Nephron progenitor cell (in vitro differentiated cells): ENCODE measurements at regions not wholly inside any gene's neighbourhood (a gene's known extent, or its start where the extent isn't known, plus 50 kb on each side); places are given as distances from the start of the nearest gene placed in this dataset.

Experiments
- DNase-seq: peaks from one replicate; pipeline ENCODE4 v3.0.0; 2021
- H3K27ac Mint-ChIP-seq: 2 replicates; pipeline ENCODE4 v1.8.0; 2021; ENCODE audit warnings: mild to moderate bottlenecking, moderate library complexity, mixed read lengths
- H3K27me3 Mint-ChIP-seq: 2 replicates; pipeline ENCODE4 v1.8.0; 2021; ENCODE audit warnings: mild to moderate bottlenecking, low read depth, mixed read lengths; ENCODE audit not compliant: poor library complexity
- H3K36me3 Mint-ChIP-seq: 2 replicates; pipeline ENCODE4 v1.8.0; 2021; ENCODE audit warnings: low read depth, mixed read lengths
- H3K4me1 Mint-ChIP-seq: 2 replicates; pipeline ENCODE4 v1.8.0; 2021; ENCODE audit warnings: mixed read lengths
- H3K4me3 Mint-ChIP-seq: 2 replicates; pipeline ENCODE4 v1.8.0; 2021; ENCODE audit warnings: mild to moderate bottlenecking, moderate library complexity, mixed read lengths
- H3K9me3 Mint-ChIP-seq: 2 replicates; pipeline ENCODE4 v1.8.0; 2021; ENCODE audit warnings: mild to moderate bottlenecking, moderate library complexity, mixed read lengths
- TF ChIP-seq, protein P1 (sequence below): fragments of 200-600 bp; sonication (generic); IDR thresholded peaks from 2 replicates; pipeline ENCODE4 v1.5.0; 2021; ENCODE audit warnings: antibody characterized with exemption

DNA sequence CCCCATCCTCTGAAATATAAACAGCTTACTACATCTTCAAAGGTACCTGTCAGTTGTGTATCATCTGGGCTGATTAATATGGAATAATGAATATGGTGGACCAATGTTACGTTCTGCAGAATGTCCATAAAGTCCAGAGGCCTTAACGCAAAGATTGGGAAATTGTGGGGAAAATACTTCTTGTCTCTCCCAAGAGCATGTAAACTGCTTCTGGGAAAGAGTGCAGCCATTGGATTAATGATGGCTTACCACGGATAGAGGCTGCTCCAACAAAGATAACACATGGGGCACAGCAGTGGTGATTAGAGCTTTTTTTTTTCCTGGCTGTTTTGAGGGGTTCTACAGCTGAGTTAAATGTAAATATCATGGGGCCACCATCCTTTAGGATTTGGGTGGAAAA lies 340.4 kb upstream of the AKR1E2 start:
- TF ChIP-seq, protein P1, sequence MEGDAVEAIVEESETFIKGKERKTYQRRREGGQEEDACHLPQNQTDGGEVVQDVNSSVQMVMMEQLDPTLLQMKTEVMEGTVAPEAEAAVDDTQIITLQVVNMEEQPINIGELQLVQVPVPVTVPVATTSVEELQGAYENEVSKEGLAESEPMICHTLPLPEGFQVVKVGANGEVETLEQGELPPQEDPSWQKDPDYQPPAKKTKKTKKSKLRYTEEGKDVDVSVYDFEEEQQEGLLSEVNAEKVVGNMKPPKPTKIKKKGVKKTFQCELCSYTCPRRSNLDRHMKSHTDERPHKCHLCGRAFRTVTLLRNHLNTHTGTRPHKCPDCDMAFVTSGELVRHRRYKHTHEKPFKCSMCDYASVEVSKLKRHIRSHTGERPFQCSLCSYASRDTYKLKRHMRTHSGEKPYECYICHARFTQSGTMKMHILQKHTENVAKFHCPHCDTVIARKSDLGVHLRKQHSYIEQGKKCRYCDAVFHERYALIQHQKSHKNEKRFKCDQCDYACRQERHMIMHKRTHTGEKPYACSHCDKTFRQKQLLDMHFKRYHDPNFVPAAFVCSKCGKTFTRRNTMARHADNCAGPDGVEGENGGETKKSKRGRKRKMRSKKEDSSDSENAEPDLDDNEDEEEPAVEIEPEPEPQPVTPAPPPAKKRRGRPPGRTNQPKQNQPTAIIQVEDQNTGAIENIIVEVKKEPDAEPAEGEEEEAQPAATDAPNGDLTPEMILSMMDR = no peak
- Mint-ChIP-seq H3K27me3 (no peaks in the 10 kb centered on the region), H3K36me3 (no peaks in the 10 kb centered on the region), H3K4me3 (no peak overlapping the region), H3K9me3 (no peaks in the 10 kb centered on the region), H3K27ac (no peak overlapping the region), H3K4me1 (no peaks in the 10 kb centered on the region)
- no peak for DNase-seq

DNA sequence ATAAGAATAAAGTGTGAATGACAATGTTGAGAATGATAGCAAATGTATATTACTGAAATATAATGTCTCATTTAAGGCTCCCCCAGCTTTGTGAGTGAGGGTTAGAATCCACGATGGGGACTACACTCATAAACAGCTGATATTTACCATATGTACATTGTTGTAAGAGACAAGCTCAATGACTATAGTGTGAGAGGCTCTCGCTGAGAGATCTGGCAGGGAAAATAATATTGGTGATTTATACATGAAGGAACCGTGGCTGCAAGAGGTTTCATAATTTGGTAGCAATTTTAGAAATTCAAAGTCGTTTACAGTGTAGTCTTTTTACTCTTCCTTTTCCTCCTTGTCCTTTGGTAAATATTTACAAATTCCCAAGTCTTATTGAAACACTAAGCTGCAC lies 342.2 kb upstream of the AKR1E2 start:
- DNase-seq = no peak
- Mint-ChIP-seq H3K27me3 (no peaks in the 10 kb centered on the region), H3K36me3 (no peaks in the 10 kb centered on the region), H3K4me3 (no peak overlapping the region), H3K9me3 (no peaks in the 10 kb centered on the region), H3K27ac (no peak overlapping the region), H3K4me1 (no peaks in the 10 kb centered on the region)
- TF ChIP-seq, protein P1 = no peak

DNA sequence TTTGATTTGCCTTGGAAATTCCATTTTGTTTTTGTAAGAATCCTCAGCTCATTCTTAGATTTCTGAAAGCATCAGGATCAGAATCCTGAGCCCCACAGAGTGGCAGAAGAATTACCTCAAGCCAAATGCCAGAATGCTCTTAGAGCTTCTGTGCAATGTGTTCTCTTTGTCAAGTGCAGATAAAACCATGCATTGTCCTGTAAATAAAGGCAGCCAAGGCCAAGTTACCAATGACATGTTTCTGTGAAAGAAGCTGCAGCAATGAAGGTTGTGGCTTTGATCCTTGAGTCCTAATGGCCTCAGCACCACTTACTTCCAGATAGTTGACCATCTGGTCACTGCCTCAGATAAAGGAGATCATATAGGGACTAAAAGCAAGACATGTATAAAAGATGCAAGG lies 343.3 kb upstream of the AKR1E2 start:
- H3K27ac Mint-ChIP-seq = no peak overlapping the region
- no peak for DNase-seq
- H3K27me3 Mint-ChIP-seq = no peaks in the 10 kb centered on the region
- TF ChIP-seq, protein P1 = no peak
- H3K9me3 Mint-ChIP-seq = no peaks in the 10 kb centered on the region
- H3K4me3 Mint-ChIP-seq = no peak overlapping the region
- no peaks in the 10 kb centered on the region for H3K4me1 Mint-ChIP-seq
- H3K36me3 Mint-ChIP-seq = no peaks in the 10 kb centered on the region

DNA sequence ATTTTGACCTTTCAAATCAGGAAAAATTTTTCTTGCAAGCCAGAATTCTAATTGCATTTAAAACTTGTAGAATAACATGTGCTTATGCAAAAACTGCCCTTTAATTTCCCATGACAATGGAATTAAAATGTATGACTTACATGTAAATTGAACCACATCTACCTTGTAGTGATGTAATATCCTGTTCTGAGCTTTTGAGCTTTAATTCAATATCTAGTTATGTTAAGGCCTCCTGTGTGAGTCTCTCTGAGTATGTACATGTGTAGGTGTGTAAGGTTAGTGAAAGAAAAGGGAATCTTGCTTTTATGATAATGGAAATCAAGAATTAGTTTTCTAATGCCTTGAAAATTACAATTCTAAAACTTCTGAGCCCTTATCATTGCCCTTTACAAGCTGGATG lies 344.8 kb upstream of the AKR1E2 start:
- Mint-ChIP-seq H3K4me3 (no peak overlapping the region), H3K27me3 (no peaks in the 10 kb centered on the region), H3K4me1 (no peaks in the 10 kb centered on the region), H3K36me3 (no peaks in the 10 kb centered on the region), H3K9me3 (no peaks in the 10 kb centered on the region), H3K27ac (no peak overlapping the region)
- TF ChIP-seq, protein P1 = no peak
- no peak for DNase-seq

DNA sequence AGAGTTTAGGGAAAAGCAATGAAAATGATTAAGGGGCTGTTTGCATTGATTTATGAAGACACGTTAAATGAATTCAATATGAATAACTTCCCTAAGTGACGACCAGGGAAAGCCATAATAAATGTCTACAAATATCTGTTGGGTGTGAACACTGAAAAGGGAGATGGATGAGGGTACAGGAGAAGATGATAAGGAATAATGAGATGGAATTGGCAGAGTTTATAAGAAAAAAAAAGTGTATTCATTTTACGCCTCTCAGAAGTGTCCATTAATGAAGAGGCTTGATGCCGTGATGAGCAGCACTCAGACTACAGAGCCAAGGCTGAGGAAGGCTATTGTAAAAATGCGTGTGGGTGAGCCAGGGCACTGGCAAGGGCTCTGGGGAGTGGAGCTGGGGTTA lies 346.7 kb upstream of the AKR1E2 start:
- H3K27me3 Mint-ChIP-seq = no peaks in the 10 kb centered on the region
- DNase-seq = no peak
- H3K9me3 Mint-ChIP-seq = no peaks in the 10 kb centered on the region
- peaks cover 13% of the 10 kb centered on the region for H3K4me1 Mint-ChIP-seq
- H3K27ac Mint-ChIP-seq = no peak overlapping the region
- TF ChIP-seq, protein P1 = no peak
- no peaks in the 10 kb centered on the region for H3K36me3 Mint-ChIP-seq
- no peak overlapping the region for H3K4me3 Mint-ChIP-seq

DNA sequence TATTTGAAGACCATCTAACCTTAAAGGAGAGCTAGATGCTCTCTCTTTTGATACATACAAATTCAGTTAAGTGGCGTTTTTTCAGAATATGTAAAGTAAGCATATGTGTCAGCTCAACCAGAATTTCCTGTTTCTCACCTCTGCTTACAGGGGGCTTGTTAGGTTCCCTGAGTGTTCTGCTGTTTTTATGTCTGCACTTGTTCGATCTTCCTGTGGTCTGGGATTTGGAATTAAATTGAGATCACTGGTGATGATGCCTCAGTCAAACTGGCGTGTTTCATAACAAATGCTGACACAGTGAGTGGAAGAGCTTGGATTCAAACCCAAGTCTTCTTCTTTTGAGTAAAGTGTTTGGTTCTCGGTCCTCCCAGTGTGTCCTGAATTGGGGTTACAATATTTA lies 348.3 kb upstream of the AKR1E2 start:
- Mint-ChIP-seq H3K9me3 (no peaks in the 10 kb centered on the region), H3K36me3 (no peaks in the 10 kb centered on the region), H3K27ac (no peak overlapping the region), H3K4me1 (peaks cover 25% of the 10 kb centered on the region), H3K4me3 (no peak overlapping the region), H3K27me3 (no peaks in the 10 kb centered on the region)
- TF ChIP-seq, protein P1 = no peak
- no peak for DNase-seq
